ENCODE measurements at regions not wholly inside any gene's neighbourhood (a gene's known extent, or its start where the extent isn't known, plus 50 kb on each side); places are given as distances from the start of the nearest gene placed in this dataset.
"Not testable (repeated sequence)": the region's sequence is repeated elsewhere in the genome, so short reads cannot be mapped to it uniquely, and the experiment has no call there.

- not testable (repeated sequence) for DNase-seq
These were observed 220.3 kb downstream of the NPR3 start for GRCh38 chr5:32931438-32931837.

GRCh38 chr5:32932241-32932935 lies 221.3 kb downstream of the NPR3 start:
- DNase-seq: peak; percentile 40 to 52

DNA sequence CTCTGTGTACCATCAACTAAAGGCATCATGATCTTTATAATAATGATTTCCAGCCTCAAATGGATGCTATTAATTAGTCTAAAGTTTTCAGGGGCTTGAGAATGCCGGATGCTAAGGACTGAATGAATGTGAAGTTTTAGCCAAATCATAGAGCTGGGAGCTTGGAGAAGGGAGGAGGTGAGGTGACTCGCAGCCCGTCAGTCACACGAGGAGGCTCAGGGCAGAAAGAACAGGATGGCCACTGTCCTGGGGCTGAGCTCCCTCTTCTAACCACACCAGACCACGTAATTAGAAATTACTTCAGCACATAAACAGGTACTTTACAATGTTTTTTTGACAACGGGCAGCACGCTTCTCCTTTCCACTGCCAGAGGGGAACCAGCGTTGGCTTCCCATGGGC lies 222.6 kb downstream of the NPR3 start:
- no peak for DNase-seq

GRCh38 chr5:32934529-32934928 lies 223.4 kb downstream of the NPR3 start:
- DNase-seq: no peak

GRCh38 chr5:32935283-32935682 lies 224.2 kb downstream of the NPR3 start:
- no peak for DNase-seq

DNA sequence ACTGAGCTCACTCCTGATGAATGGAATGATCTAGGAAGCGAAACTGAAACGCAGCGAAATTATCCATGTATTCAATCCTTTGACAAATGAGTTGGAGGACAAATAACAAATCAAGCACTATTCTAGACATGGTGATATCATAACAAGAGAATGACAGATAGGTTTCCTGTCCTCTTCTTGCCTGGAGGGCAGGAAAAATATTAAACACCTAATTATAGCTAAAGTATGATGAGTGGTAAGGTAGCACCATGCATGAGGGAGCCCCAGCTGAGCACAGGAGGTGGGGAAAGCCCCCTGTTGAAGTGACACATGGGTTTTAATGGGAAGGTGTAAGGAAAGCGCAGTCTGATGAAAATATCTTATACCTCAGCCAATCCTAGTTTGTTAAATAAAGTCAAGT lies 225.2 kb downstream of the NPR3 start:
- no peak for DNase-seq

DNA sequence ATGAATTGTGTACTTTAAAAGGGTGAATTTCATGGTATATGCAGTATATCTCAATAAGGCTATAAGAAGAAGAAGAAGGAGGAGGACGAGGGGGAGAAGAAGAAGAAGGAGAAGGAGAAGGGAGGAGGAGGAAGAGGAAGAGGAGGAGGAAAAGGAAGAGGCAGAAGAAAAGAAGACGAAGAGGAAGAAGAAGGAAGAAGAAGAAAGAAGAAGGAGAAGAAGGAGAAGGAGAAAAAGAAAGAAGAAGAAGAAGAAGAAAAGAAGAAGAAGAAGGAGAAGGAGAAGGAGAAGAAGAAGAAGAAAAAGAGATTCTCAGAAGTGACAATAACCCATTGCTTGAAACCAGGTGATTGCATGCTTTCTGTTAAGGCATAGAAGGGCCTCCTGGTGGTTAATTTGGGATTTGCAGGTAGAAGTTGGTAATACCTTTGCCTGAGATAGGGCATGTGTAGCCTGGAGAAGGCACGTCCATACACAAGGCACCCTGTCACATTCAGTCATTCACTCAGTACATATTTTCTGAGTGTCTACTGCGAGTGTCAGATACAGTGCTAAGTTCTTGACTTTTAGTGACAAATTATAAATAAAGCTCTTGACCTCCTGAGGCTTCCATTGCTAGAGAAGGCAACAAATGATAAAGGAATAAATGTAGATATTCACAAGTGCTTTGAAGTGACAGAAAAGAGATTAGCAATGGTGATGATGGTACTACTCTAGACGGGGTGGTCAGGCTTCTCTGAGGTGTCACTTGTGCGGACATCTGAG lies 231.3 kb downstream of the NPR3 start:
- DNase-seq: no peak

GRCh38 chr5:32949286-32949970 lies 238.3 kb downstream of the NPR3 start:
- DNase-seq: no peak

DNA sequence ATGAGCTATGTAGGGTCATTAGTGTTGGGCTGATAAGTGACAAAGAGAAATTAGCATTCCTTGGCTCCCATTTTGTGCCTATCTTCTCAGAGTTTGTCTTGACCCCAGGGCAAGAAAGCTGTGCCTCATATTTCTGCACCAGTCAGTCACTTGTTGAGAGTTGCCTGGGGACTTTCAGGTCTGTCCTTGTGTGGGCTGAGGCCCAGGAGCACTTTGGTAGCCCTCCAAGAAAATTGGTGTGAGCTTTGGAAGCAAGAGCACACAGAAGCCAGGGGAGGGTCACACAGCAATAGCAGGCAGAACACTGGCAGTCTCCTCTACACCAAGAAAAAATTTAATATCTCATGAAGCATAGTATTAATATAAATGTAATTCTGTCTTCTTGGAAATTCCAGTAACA lies 239.9 kb downstream of the NPR3 start:
- no peak for DNase-seq

- DNase-seq: no peak
These were observed 240.8 kb downstream of the NPR3 start for GRCh38 chr5:32951878-32952277.

DNA sequence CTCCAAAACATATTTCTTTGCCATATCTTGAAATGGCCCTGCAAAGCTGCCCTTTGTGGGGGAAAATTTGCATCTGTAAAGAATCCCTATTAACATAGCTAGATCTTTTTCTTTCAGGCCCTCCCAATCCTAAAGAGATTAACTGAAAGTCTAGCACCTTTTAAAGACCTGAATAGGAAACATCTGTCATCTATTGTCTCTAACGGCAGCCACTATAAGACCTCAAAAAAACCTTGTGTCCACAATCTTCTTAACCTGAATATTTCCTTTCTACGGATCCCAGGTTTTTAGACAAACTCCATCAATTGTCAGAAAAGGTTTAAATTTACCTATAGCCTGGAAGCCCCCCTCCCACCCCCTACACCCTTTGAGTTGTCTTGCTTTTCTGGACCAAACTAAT lies 241.3 kb downstream of the NPR3 start:
- DNase-seq: not testable (repeated sequence)

DNA sequence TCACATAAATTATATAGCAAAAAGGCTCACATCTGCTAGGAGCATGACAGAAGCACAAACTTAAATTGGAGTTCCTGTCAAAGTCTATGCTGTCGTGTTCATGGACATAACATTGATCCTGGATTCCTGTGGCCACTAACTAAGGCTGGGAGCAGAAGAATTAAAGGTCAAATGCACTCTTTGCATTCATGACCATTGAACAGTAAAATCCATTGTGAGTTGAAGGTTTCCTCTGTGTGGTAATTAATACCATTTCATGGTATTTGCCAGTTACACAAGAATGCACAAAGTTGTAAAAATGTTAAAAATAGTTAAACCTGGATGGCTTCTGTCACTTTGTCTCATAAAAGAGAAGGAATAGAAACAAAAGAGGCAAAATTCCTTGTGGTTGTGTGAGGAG lies 242.6 kb downstream of the NPR3 start:
- DNase-seq: no peak

GRCh38 chr5:32955814-32956213 lies 244.7 kb downstream of the NPR3 start:
- DNase-seq: no peak

- no peak for DNase-seq
These were observed 249.4 kb downstream of the NPR3 start for GRCh38 chr5:32960340-32961058.

DNA sequence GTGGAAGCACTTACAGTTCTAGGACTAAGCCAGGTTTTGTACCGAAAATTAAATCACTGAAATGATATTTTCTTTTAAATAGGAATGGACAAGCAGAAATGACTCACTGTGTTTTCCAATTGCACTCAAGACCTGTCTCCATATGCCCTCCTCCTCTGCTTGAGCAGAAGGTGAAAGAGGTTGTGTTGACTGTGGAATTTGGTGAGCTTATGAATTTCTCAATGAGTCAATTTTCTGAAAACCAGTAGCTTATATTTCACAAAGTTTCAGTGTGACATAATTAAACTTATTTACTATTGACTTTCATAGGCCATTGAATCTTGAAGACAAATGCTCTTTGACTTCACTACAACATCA lies 249.9 kb downstream of the NPR3 start:
- no peak for DNase-seq

DNA sequence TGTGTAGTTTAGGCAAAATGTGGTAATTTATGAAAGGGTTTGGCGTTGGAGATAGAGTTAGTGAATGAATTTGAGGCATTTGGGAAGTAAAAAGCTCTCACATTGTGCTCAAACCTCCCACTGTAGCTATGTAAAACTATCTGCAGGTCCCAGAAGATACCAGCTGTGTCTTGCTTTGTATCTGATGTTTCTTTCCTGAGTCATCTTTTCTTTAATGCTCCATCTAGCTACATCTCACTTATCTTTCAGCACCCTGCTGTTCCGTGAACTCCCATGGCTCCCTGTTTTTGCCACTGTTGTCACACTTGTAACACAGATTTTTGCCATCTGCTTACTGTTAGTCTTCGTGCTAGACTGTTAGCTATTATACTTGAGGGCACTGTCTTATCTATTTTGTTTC lies 253.1 kb downstream of the NPR3 start:
- no peak for DNase-seq

GRCh38 chr5:32973646-32974045 lies 262.5 kb downstream of the NPR3 start:
- no peak for DNase-seq

DNA sequence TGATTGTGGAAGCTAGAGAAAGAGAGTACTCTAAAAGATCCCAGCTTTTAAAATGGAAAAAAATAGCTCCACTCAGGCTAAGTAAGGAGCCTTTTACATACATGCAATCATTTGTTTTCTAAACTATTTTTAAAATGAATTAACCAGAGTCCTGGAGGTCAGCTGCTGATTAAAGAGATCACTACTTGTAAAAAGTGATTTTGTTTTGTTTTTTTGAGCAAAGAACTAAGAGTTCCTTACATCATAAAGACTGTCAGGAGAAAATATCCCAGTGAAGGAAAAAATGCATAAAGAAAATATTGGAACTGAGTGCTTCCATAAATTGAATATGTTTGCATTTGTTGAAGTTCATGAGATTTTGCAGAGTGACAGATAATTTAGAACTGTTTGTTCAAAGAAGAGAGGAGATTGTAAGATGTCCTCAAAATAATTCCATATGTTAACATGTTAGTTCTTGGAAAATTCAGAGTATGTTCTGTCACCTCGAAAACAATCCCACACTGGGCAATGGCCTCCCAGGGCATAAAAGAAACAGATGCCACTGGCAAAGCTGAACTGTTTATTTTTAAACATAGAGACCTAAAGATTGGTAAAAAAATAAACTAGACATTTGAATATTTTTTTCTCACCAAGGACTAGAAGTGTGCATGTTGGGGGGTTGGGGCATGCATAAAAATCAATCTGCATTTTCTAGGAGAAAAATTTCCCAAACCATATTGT lies 264.7 kb downstream of the NPR3 start:
- DNase-seq: no peak

DNA sequence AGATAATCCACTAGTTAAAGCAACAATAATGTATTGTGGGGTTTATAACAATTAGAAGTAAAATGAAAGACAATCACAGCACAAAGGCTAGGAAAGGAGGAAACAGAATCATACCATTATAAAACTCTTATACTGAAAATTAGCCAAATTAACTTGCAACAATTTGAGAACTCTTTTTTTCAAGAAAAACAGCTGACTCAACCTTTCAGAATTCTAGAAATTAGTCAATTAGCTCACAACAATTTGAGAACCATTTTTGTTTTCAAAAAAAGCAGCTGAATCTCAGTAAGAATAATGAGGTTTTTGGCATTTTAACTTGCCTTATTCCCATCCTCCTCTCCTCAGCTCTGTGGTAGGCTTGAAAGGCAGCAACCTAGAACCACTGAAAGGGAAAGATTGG lies 269.9 kb downstream of the NPR3 start:
- DNase-seq: no peak

GRCh38 chr5:32984851-32985610 lies 273.9 kb downstream of the NPR3 start:
- DNase-seq: no peak

DNA sequence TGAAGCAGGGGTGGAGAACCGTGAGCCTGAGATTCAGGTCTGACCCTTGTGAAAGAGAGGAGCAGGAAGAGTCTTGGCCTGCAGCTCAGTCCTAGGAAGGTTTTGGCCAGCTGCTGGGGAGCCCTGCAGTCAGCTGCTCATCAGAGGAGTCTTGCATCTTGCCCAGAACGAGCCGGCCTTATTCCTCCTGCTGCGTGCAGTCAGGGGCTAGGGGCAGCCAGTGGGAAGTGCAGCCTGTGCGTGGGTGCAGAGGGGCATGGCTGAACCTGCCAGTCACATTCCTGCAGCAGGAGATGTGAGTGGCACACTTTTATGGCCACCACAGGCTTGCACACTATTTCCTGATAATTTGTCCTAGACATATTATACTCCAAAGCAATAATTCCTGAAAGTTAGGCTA lies 278.7 kb downstream of the NPR3 start:
- no peak for DNase-seq

Data from right lung (tissue), 2 donors.